GM21619 (cell line): ENCODE measurements at regions not wholly inside any gene's neighbourhood (a gene's known extent, or its start where the extent isn't known, plus 50 kb on each side); places are given as distances from the start of the nearest gene placed in this dataset.

Experiments
- ATAC-seq: cut with Tn5 transposase; IDR thresholded peaks from one replicate; pipeline ENCODE4 v1.9.1; 2021; ENCODE audit not compliant: unreplicated experiment

GRCh38 chrX:20438871-20439526 is 172.3 kb upstream of the RPS6KA3 start:
- no peak for ATAC-seq

- peak; percentile 50 for ATAC-seq
Measured at GRCh38 chrX:20437683-20438082, 171.0 kb upstream of the RPS6KA3 start.

GRCh38 chrX:20435913-20436312 is 169.2 kb upstream of the RPS6KA3 start:
- ATAC-seq: no peak

GRCh38 chrX:20434986-20435385 is 168.3 kb upstream of the RPS6KA3 start:
- ATAC-seq: no peak

- ATAC-seq: no peak
Measured at GRCh38 chrX:20433388-20433775, 166.7 kb upstream of the RPS6KA3 start.

GRCh38 chrX:20432746-20433387 is 166.2 kb upstream of the RPS6KA3 start:
- ATAC-seq: peak; percentile 63

- ATAC-seq: no peak
Measured at GRCh38 chrX:20432048-20432447, 165.3 kb upstream of the RPS6KA3 start.

GRCh38 chrX:20431486-20431885 is 164.8 kb upstream of the RPS6KA3 start:
- ATAC-seq: no peak

GRCh38 chrX:20427173-20427770 is 160.6 kb upstream of the RPS6KA3 start:
- peak; percentile 76 for ATAC-seq

GRCh38 chrX:20421697-20422096 is 155.0 kb upstream of the RPS6KA3 start:
- ATAC-seq: no peak

- ATAC-seq: no peak
Measured at GRCh38 chrX:20421275-20421674, 154.6 kb upstream of the RPS6KA3 start.

- no peak for ATAC-seq
Measured at GRCh38 chrX:20420058-20420457, 153.3 kb upstream of the RPS6KA3 start.

GRCh38 chrX:20418379-20419150 is 151.9 kb upstream of the RPS6KA3 start:
- ATAC-seq: peak; percentile 71

- ATAC-seq: no peak
Measured at GRCh38 chrX:20414762-20415445, 148.2 kb upstream of the RPS6KA3 start.

GRCh38 chrX:20414066-20414465 is 147.4 kb upstream of the RPS6KA3 start:
- no peak for ATAC-seq

GRCh38 chrX:20412871-20413486 is 146.3 kb upstream of the RPS6KA3 start:
- peak; percentile 75 for ATAC-seq

- ATAC-seq: no peak
Measured at GRCh38 chrX:20410540-20410939, 143.8 kb upstream of the RPS6KA3 start.

- no peak for ATAC-seq
Measured at GRCh38 chrX:20409991-20410390, 143.3 kb upstream of the RPS6KA3 start.

- ATAC-seq: no peak
Measured at GRCh38 chrX:20402956-20403355, 136.2 kb upstream of the RPS6KA3 start.

- no peak for ATAC-seq
Measured at GRCh38 chrX:20399728-20400414, 133.2 kb upstream of the RPS6KA3 start.
